GM13977 (cell line): ENCODE measurements at regions not wholly inside any gene's neighbourhood (a gene's known extent, or its start where the extent isn't known, plus 50 kb on each side); places are given as distances from the start of the nearest gene placed in this dataset.

Experiments
- DNase-seq: peaks from one replicate; pipeline ENCODE4 v3.0.0; 2012; ENCODE audit warnings: low spot score
- in situ Hi-C: fragments of 300-500 bp; cut with MboI; formaldehyde crosslinking; loops from one replicate; pipeline ENCODE4 v1.12.0; 2022; ENCODE audit warnings: low sequenced_read_pairs, low pct_unique_long_range_greater_than_20kb, mixed read lengths, inconsistent platforms; ENCODE audit not compliant: unreplicated experiment
- TF ChIP-seq, protein P1 (sequence below): IDR thresholded peaks from 2 replicates; pipeline ENCODE4 v1.5.1; 2012; ENCODE audit warnings: mild to moderate bottlenecking, control low read depth; ENCODE audit not compliant: insufficient read depth; ENCODE audit errors: extremely low read depth, missing control alignments

DNA sequence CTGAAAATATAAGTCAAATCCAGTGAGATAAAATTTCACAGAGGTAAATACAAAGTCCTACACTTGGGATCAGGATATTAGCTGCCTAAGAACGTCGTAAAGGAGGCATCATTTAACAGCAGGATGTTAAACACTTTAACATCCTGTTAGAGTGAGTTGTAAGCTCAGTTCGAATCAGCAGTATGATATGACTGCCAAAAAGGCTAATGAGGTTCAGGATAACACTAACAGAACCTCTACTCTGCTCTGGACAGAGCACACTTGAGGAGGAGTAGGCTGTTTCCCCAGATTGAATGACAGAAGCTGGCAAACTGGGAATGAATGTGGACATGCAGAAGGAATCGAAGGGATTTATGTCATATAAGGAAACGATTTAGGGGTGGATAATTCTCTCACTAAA is 227.1 kb upstream of the CD96 start:
- TF ChIP-seq, protein P1, sequence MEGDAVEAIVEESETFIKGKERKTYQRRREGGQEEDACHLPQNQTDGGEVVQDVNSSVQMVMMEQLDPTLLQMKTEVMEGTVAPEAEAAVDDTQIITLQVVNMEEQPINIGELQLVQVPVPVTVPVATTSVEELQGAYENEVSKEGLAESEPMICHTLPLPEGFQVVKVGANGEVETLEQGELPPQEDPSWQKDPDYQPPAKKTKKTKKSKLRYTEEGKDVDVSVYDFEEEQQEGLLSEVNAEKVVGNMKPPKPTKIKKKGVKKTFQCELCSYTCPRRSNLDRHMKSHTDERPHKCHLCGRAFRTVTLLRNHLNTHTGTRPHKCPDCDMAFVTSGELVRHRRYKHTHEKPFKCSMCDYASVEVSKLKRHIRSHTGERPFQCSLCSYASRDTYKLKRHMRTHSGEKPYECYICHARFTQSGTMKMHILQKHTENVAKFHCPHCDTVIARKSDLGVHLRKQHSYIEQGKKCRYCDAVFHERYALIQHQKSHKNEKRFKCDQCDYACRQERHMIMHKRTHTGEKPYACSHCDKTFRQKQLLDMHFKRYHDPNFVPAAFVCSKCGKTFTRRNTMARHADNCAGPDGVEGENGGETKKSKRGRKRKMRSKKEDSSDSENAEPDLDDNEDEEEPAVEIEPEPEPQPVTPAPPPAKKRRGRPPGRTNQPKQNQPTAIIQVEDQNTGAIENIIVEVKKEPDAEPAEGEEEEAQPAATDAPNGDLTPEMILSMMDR, result no peak
- DNase-seq, result no peak
- in situ Hi-C loops, result no loop called here

DNA sequence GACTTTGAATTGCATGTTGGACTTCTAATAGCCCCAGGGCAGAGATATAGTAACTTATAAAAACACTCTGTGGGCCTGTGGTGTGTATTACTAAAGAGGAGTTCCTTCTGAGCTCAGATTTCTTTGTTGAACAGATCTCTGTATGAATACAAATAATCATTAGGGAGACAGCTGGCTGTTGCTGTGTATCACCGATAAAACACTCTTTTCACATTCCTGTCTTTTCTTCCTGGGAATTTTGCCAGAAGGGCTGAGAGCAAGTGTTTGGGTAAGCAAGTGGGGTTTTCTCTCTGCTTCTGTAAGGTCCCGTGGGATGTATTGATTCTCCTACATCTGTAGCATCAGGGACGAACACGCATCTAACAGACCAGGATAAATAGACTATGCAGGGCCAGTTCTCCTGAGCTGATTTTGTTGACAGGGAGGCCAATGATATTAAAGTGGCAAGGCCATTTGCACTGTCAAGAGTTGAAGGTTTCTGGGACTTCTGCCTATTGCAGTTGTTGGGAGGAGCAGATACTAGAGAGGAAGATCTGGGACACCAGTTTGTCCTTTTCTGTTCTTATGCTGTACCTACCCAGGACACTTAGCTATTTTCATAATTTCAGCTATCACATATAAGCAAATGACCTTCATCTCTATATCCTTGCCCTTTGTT is 225.9 kb upstream of the CD96 start:
- DNase-seq, result no peak
- in situ Hi-C loops, result no loop called here
- TF ChIP-seq, protein P1, result no peak

DNA sequence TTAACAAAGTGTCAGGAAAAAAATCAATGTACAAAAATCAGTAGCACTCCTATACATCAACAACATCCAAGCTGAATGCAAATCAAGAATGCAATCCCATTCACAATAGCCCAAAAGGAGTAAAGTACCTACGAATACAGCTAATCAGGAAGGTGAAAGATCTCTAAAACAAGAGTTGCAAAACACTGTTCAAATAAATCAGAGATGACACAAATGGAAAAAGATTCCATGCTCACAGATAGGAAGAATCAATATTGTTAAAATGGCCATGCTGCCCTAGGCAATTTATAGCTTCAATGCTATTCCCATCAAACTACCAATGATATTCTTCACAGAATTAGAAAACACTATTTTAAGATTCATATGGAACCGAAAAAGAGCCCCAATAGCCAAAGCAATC is 223.7 kb upstream of the CD96 start:
- TF ChIP-seq, protein P1, result no peak
- DNase-seq, result no peak
- in situ Hi-C loops, result no loop called here

DNA sequence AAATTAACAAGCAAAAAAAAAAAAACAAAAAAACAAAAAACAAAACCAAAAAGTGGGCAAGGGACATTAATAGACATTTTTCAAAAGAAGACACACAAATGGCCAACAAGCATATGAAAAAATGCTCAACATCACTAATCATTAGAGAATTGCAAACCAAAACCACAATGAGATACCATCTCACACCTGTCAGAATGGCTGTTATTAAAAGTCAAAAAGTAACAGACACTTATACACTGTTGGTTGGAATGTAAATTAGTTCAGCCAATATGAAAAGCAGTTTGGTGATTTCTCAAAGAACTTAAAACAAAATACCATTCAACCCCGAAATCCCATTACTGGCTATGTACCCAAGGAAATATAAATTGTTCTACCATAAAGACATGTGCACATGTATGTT is 222.4 kb upstream of the CD96 start:
- TF ChIP-seq, protein P1, result no peak
- DNase-seq, result no peak
- in situ Hi-C loops, result no loop called here

DNA sequence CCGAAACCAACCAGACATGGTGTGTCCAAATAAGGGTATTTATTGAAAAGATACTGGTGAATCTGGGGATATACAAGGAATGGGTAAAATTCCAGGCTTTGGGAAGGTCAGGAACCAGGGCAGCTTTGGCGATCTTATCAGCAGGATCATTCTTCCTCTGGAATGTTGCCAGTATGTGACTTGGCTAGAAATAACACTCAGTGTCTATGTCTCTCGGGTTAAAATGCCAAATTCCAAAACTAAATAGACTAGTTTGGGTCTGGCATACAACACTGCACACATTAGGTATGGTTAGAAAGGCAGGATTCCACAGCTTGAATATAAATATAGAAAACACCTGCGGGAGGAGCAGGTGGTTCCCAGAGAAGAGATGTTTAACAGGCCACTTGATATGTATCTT is 220.2 kb upstream of the CD96 start:
- TF ChIP-seq, protein P1, result no peak
- DNase-seq, result no peak
- in situ Hi-C loops, result no loop called here

DNA sequence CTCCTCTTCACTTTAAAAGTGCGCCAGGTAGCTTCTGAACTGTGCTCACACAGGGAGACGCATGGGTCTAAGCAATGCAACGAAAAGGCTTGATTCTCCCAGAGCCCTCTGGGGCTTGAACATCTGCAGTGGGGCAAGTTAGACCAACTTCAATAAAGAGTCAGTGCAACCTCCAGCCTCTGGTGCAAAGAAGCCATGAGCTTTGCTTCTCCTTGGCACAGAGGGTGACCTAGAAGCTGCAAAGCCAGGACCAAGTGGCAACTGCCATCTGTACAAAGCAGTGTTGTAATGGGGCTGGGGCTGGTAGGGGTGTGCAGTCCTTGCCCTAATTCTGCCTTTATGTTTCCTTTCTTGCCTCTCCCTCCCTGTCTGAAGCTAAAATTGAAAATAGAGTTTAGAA is 219.0 kb upstream of the CD96 start:
- no peak for DNase-seq

More for the DNA sequence above, 219.0 kb upstream of the CD96 start:
- TF ChIP-seq, protein P1, result no peak
- in situ Hi-C loops, result no loop called here
